ENCODE measurements at regions not wholly inside any gene's neighbourhood (a gene's known extent, or its start where the extent isn't known, plus 50 kb on each side); places are given as distances from the start of the nearest gene placed in this dataset.

- no peak for TF ChIP-seq CTCF (IDR thresholded peaks at IDR 0.05; ENCODE audit: control extremely low read depth, extremely low read depth)
- H3K9ac ChIP-seq (ENCODE audit: insufficient read depth in 1 of 2, low read length in 2 of 2), result no peak overlapping the region
- H3K4me1 ChIP-seq (ENCODE audit: control insufficient read depth in 5 of 5, insufficient read depth in 5 of 5, low read length in 5 of 5), result no peaks in the 10 kb centered on the region
- no peak overlapping the region for H3K4me3 ChIP-seq
- H3K27me3 ChIP-seq (ENCODE audit: control insufficient read depth in 3 of 3, insufficient read depth in 3 of 3, low read length in 2 of 3), result no peaks in the 10 kb centered on the region
- H3K9me3 ChIP-seq (ENCODE audit: control insufficient read depth in 4 of 4, insufficient read depth in 3 of 4, low read length in 3 of 4), result no peaks in the 10 kb centered on the region
- ATAC-seq (ENCODE audit: insufficient read depth, low FRiP score) (no peak), DNase-seq (no peak)
- no peaks in the 10 kb centered on the region for H3K36me3 ChIP-seq (ENCODE audit: control insufficient read depth in 4 of 4, insufficient read depth in 4 of 4, low read length in 4 of 4)
- H3K27ac ChIP-seq (ENCODE audit: low read depth in 1 of 2, low read length in 1 of 2), result no peak overlapping the region
- 29 to 49% methylated on average over 2 of the region's 2 CpGs for WGBS, 2 donors
Observed at GRCh38 chr1:143611159-143611558, 360.6 kb downstream of the FAM72C start.

- H3K9ac ChIP-seq (ENCODE audit: insufficient read depth in 1 of 2, low read length in 2 of 2), result no peak overlapping the region
- no peak overlapping the region for H3K4me3 ChIP-seq
- DNase-seq, result no peak
- 92 to 95% methylated on average over 11 of the region's 11 CpGs for WGBS, 2 donors
- H3K9me3 ChIP-seq (ENCODE audit: control insufficient read depth in 4 of 4, insufficient read depth in 3 of 4, low read length in 3 of 4), result no peaks in the 10 kb centered on the region
- no peaks in the 10 kb centered on the region for H3K27me3 ChIP-seq (ENCODE audit: control insufficient read depth in 3 of 3, insufficient read depth in 3 of 3, low read length in 2 of 3)
- H3K27ac ChIP-seq (ENCODE audit: low read depth in 1 of 2, low read length in 1 of 2), result no peak overlapping the region
- H3K36me3 ChIP-seq (ENCODE audit: control insufficient read depth in 4 of 4, insufficient read depth in 4 of 4, low read length in 4 of 4), result no peaks in the 10 kb centered on the region
- H3K4me1 ChIP-seq (ENCODE audit: control insufficient read depth in 5 of 5, insufficient read depth in 5 of 5, low read length in 5 of 5), result no peaks in the 10 kb centered on the region
- no peak for TF ChIP-seq CTCF (IDR thresholded peaks at IDR 0.05; ENCODE audit: control extremely low read depth, extremely low read depth)
- no peak for ATAC-seq (ENCODE audit: insufficient read depth, low FRiP score)
Observed at GRCh38 chr1:143610196-143610595, 361.6 kb downstream of the FAM72C start.

GRCh38 chr1:143604887-143605286 is 366.9 kb downstream of the FAM72C start:
- H3K4me1 ChIP-seq (ENCODE audit: control insufficient read depth in 5 of 5, insufficient read depth in 5 of 5, low read length in 5 of 5), result no peaks in the 10 kb centered on the region
- H3K4me3 ChIP-seq, result no peak overlapping the region
- H3K36me3 ChIP-seq (ENCODE audit: control insufficient read depth in 4 of 4, insufficient read depth in 4 of 4, low read length in 4 of 4), result no peaks in the 10 kb centered on the region
- no peak for ATAC-seq (ENCODE audit: insufficient read depth, low FRiP score)
- H3K27ac ChIP-seq (ENCODE audit: low read depth in 1 of 2, low read length in 1 of 2), result no peak overlapping the region
- TF ChIP-seq CTCF (IDR thresholded peaks at IDR 0.05; ENCODE audit: control extremely low read depth, extremely low read depth), result no peak
- no peak overlapping the region for H3K9ac ChIP-seq (ENCODE audit: insufficient read depth in 1 of 2, low read length in 2 of 2)
- DNase-seq, result no peak
- peaks cover 0 to 3% (median 0%) of the 10 kb centered on the region in 4 donors for H3K9me3 ChIP-seq (ENCODE audit: control insufficient read depth in 4 of 4, insufficient read depth in 3 of 4, low read length in 3 of 4)
- H3K27me3 ChIP-seq (ENCODE audit: control insufficient read depth in 3 of 3, insufficient read depth in 3 of 3, low read length in 2 of 3), result no peaks in the 10 kb centered on the region

- Histone ChIP-seq H3K27me3 (ENCODE audit: control insufficient read depth in 3 of 3, insufficient read depth in 3 of 3, low read length in 2 of 3) (no peaks in the 10 kb centered on the region), H3K36me3 (ENCODE audit: control insufficient read depth in 4 of 4, insufficient read depth in 4 of 4, low read length in 4 of 4) (no peaks in the 10 kb centered on the region), H3K9me3 (ENCODE audit: control insufficient read depth in 4 of 4, insufficient read depth in 3 of 4, low read length in 3 of 4) (peaks cover 0 to 4% (median 0%) of the 10 kb centered on the region in 4 donors), H3K4me3 (no peak overlapping the region), H3K9ac (ENCODE audit: insufficient read depth in 1 of 2, low read length in 2 of 2) (no peak overlapping the region), H3K27ac (ENCODE audit: low read depth in 1 of 2, low read length in 1 of 2) (no peak overlapping the region), H3K4me1 (ENCODE audit: control insufficient read depth in 5 of 5, insufficient read depth in 5 of 5, low read length in 5 of 5) (no peaks in the 10 kb centered on the region)
- ATAC-seq (ENCODE audit: insufficient read depth, low FRiP score), result no peak
- DNase-seq, result no peak
- TF ChIP-seq CTCF (IDR thresholded peaks at IDR 0.05; ENCODE audit: control extremely low read depth, extremely low read depth), result no peak
- 72 to 83% methylated on average over 4 of the region's 4 CpGs for WGBS, 2 donors
Observed at GRCh38 chr1:143584508-143584907, 387.3 kb downstream of the FAM72C start.

All from lung (tissue), 11 donors.